ENCODE measurements at regions not wholly inside any gene's neighbourhood (a gene's known extent, or its start where the extent isn't known, plus 50 kb on each side); places are given as distances from the start of the nearest gene placed in this dataset.
"Not testable (repeated sequence)": the region's sequence is repeated elsewhere in the genome, so short reads cannot be mapped to it uniquely, and the experiment has no call there.

- DNase-seq (ENCODE audit: low spot score): no peak
- in situ Hi-C loops (cut with HindIII; ENCODE audit: low sequenced_read_pairs): no loop called here
Observed at GRCh38 chr14:41549821-41550607, 56.7 kb upstream of the LRFN5 start.

GRCh38 chr14:41549282-41549681, 57.4 kb upstream of the LRFN5 start:
- no peak for DNase-seq (ENCODE audit: low spot score)
- in situ Hi-C loops (cut with HindIII; ENCODE audit: low sequenced_read_pairs): no loop called here

GRCh38 chr14:41548666-41549065, 58.0 kb upstream of the LRFN5 start:
- no peak for DNase-seq (ENCODE audit: low spot score)
- in situ Hi-C loops (cut with HindIII; ENCODE audit: low sequenced_read_pairs): no loop called here

GRCh38 chr14:41541333-41541732, 65.3 kb upstream of the LRFN5 start:
- no peak for DNase-seq (ENCODE audit: low spot score)
- in situ Hi-C loops (cut with HindIII; ENCODE audit: low sequenced_read_pairs): no loop called here

GRCh38 chr14:41532255-41532654, 74.4 kb upstream of the LRFN5 start:
- no peak for DNase-seq (ENCODE audit: low spot score)
- in situ Hi-C loops (cut with HindIII; ENCODE audit: low sequenced_read_pairs): no loop called here

GRCh38 chr14:41521891-41522290, 84.8 kb upstream of the LRFN5 start:
- in situ Hi-C loops (cut with HindIII; ENCODE audit: low sequenced_read_pairs): no loop called here

GRCh38 chr14:41518030-41518429, 88.6 kb upstream of the LRFN5 start:
- DNase-seq (ENCODE audit: low spot score); in situ Hi-C loops (cut with HindIII; ENCODE audit: low sequenced_read_pairs): not testable (repeated sequence)

More at GRCh38 chr14:41521891-41522290, 84.8 kb upstream of the LRFN5 start:
- no peak for DNase-seq (ENCODE audit: low spot score)

- in situ Hi-C loops (cut with HindIII; ENCODE audit: low sequenced_read_pairs): no loop called here
- DNase-seq (ENCODE audit: low spot score): no peak
Observed at GRCh38 chr14:41506552-41506951, 100.1 kb upstream of the LRFN5 start.

GRCh38 chr14:41505491-41505890, 101.2 kb upstream of the LRFN5 start:
- in situ Hi-C loops (cut with HindIII; ENCODE audit: low sequenced_read_pairs): no loop called here
- no peak for DNase-seq (ENCODE audit: low spot score)

- in situ Hi-C loops (cut with HindIII; ENCODE audit: low sequenced_read_pairs): no loop called here
- DNase-seq (ENCODE audit: low spot score): no peak
Observed at GRCh38 chr14:41498959-41499358, 107.7 kb upstream of the LRFN5 start.

GRCh38 chr14:41490323-41490722, 116.4 kb upstream of the LRFN5 start:
- no peak for DNase-seq (ENCODE audit: low spot score)
- in situ Hi-C loops (cut with HindIII; ENCODE audit: low sequenced_read_pairs): no loop called here

GRCh38 chr14:41489315-41489972, 117.2 kb upstream of the LRFN5 start:
- in situ Hi-C loops (cut with HindIII; ENCODE audit: low sequenced_read_pairs): no loop called here
- no peak for DNase-seq (ENCODE audit: low spot score)

- DNase-seq (ENCODE audit: low spot score): no peak
- in situ Hi-C loops (cut with HindIII; ENCODE audit: low sequenced_read_pairs): no loop called here
Observed at GRCh38 chr14:41488401-41488800, 118.3 kb upstream of the LRFN5 start.

GRCh38 chr14:41482861-41483260, 123.8 kb upstream of the LRFN5 start:
- in situ Hi-C loops (cut with HindIII; ENCODE audit: low sequenced_read_pairs): no loop called here

GRCh38 chr14:41476526-41476925, 130.2 kb upstream of the LRFN5 start:
- in situ Hi-C loops (cut with HindIII; ENCODE audit: low sequenced_read_pairs): no loop called here
- no peak for DNase-seq (ENCODE audit: low spot score)

More at GRCh38 chr14:41482861-41483260, 123.8 kb upstream of the LRFN5 start:
- no peak for DNase-seq (ENCODE audit: low spot score)

GRCh38 chr14:41461380-41461779, 145.3 kb upstream of the LRFN5 start:
- DNase-seq (ENCODE audit: low spot score): no peak
- in situ Hi-C loops (cut with HindIII; ENCODE audit: low sequenced_read_pairs): no loop called here

- in situ Hi-C loops (cut with HindIII; ENCODE audit: low sequenced_read_pairs): no loop called here
- DNase-seq (ENCODE audit: low spot score): no peak
Observed at GRCh38 chr14:41457393-41457792, 149.3 kb upstream of the LRFN5 start.

GRCh38 chr14:41449066-41449465, 157.6 kb upstream of the LRFN5 start:
- no peak for DNase-seq (ENCODE audit: low spot score)
- in situ Hi-C loops (cut with HindIII; ENCODE audit: low sequenced_read_pairs): no loop called here

GRCh38 chr14:41446008-41446407, 160.7 kb upstream of the LRFN5 start:
- no peak for DNase-seq (ENCODE audit: low spot score)
- in situ Hi-C loops (cut with HindIII; ENCODE audit: low sequenced_read_pairs): no loop called here

GRCh38 chr14:41423503-41423902, 183.2 kb upstream of the LRFN5 start:
- no peak for DNase-seq (ENCODE audit: low spot score)
- in situ Hi-C loops (cut with HindIII; ENCODE audit: low sequenced_read_pairs): no loop called here

- DNase-seq (ENCODE audit: low spot score); in situ Hi-C loops (cut with HindIII; ENCODE audit: low sequenced_read_pairs): not testable (repeated sequence)
Observed at GRCh38 chr14:41421308-41421707, 185.4 kb upstream of the LRFN5 start.

Measured in G401 (cell line).